Mesenchymal stem cell (in vitro differentiated cells and primary cell): ENCODE measurements at regions not wholly inside any gene's neighbourhood (a gene's known extent, or its start where the extent isn't known, plus 50 kb on each side); places are given as distances from the start of the nearest gene placed in this dataset.
"Not testable (repeated sequence)": the region's sequence is repeated elsewhere in the genome, so short reads cannot be mapped to it uniquely, and the experiment has no call there.

Experiments used
- DNase-seq: peaks from one replicate; pipeline ENCODE4 v3.0.0-alpha.2; 2013
- H2AFZ ChIP-seq: one replicate; pipeline ENCODE4 v1.6.1; 2013; ENCODE audit warnings: low read depth, mild to moderate bottlenecking, control low read depth, inconsistent platforms, low read length, moderate library complexity
- H2AK5ac ChIP-seq: 2 replicates; pipeline ENCODE4 v1.6.1; 2013; ENCODE audit warnings: low read length, moderate library complexity, mild to moderate bottlenecking, inconsistent platforms; ENCODE audit not compliant: severe bottlenecking
- H2BK120ac ChIP-seq: one replicate; pipeline ENCODE4 v1.6.1; 2013; ENCODE audit warnings: low read depth, mild to moderate bottlenecking, inconsistent platforms, low read length, moderate library complexity
- H2BK12ac ChIP-seq, 2 experiments: one replicate each; pipeline ENCODE4 v1.6.1; 2013; ENCODE audit warnings: inconsistent platforms in 2 of 2, low read length in 2 of 2, mild to moderate bottlenecking in 2 of 2, moderate library complexity in 2 of 2, control low read depth in 1 of 2
- H2BK15ac ChIP-seq: one replicate; pipeline ENCODE4 v1.6.1; 2013; ENCODE audit warnings: mild to moderate bottlenecking, low read depth, inconsistent platforms; ENCODE audit not compliant: poor library complexity, severe bottlenecking
- H2BK5ac ChIP-seq: 2 replicates; pipeline ENCODE4 v1.6.1; 2013; ENCODE audit warnings: low read depth, mild to moderate bottlenecking, low read length, control low read depth, inconsistent platforms; ENCODE audit not compliant: poor library complexity, severe bottlenecking
- H3K14ac ChIP-seq, 2 experiments: one replicate each; pipeline ENCODE4 v1.6.1; 2013; ENCODE audit warnings: inconsistent platforms in 2 of 2, low read length in 2 of 2, control low read depth in 1 of 2, mild to moderate bottlenecking in 1 of 2, moderate library complexity in 1 of 2
- H3K18ac ChIP-seq, 2 experiments: one replicate each; pipeline ENCODE4 v1.6.1; 2013; ENCODE audit warnings: inconsistent platforms in 2 of 2, low read length in 2 of 2, control low read depth in 1 of 2, low read depth in 1 of 2, mild to moderate bottlenecking in 1 of 2
- H3K23ac ChIP-seq, 2 experiments: one replicate each; pipeline ENCODE4 v1.6.1; 2013; ENCODE audit warnings: inconsistent platforms in 2 of 2, low read length in 2 of 2, mild to moderate bottlenecking in 2 of 2, moderate library complexity in 2 of 2, control low read depth in 1 of 2
- H3K27ac ChIP-seq: 2 replicates; pipeline ENCODE4 v1.5.1; 2013; ENCODE audit warnings: mild to moderate bottlenecking, moderate library complexity, low read length, control low read depth, inconsistent platforms; ENCODE audit not compliant: poor library complexity, severe bottlenecking
- H3K27me3 ChIP-seq, 2 experiments: 2 replicates each; pipeline versions ENCODE4 v1.6.1 to v1.7.0; 2013; ENCODE audit warnings: low read length in 2 of 2, mild to moderate bottlenecking in 2 of 2, moderate library complexity in 2 of 2, control low read depth in 1 of 2, inconsistent platforms in 1 of 2; ENCODE audit not compliant: control insufficient read depth in 1 of 2, insufficient read depth in 1 of 2
- H3K36me3 ChIP-seq, 2 experiments: 2 replicates each; pipeline versions ENCODE4 v1.6.1 to v1.7.0; 2013; ENCODE audit warnings: low read length in 2 of 2, control low read depth in 1 of 2, inconsistent platforms in 1 of 2, low read depth in 1 of 2, mild to moderate bottlenecking in 1 of 2; ENCODE audit not compliant: insufficient read depth in 2 of 2, control insufficient read depth in 1 of 2
- H3K4ac ChIP-seq, 2 experiments: one replicate each; pipeline ENCODE4 v1.6.1; 2013; ENCODE audit warnings: inconsistent platforms in 2 of 2, low read length in 2 of 2, mild to moderate bottlenecking in 2 of 2, moderate library complexity in 2 of 2, control low read depth in 1 of 2, low read depth in 1 of 2
- H3K4me1 ChIP-seq: 2 replicates; pipeline ENCODE4 v1.6.1; 2013; ENCODE audit warnings: low read depth, low read length, control low read depth; ENCODE audit not compliant: control insufficient read depth, insufficient read depth
- H3K4me2 ChIP-seq: 2 replicates; pipeline ENCODE4 v1.6.1; 2013; ENCODE audit warnings: low read length, mild to moderate bottlenecking, inconsistent platforms; ENCODE audit not compliant: poor library complexity, severe bottlenecking
- H3K4me3 ChIP-seq, 2 experiments: 2 replicates each; pipeline versions ENCODE4 v1.5.1 to v1.7.0; 2013; ENCODE audit warnings: low read length in 2 of 2, mild to moderate bottlenecking in 2 of 2, control low read depth in 1 of 2, low read depth in 1 of 2; ENCODE audit not compliant: insufficient read depth in 1 of 2
- H3K79me1 ChIP-seq: replicated peaks from 2 replicates; pipeline ENCODE4 v1.6.1; 2013; ENCODE audit warnings: mild to moderate bottlenecking, control low read depth, low read length, inconsistent platforms; ENCODE audit not compliant: poor library complexity, severe bottlenecking
- H3K9ac ChIP-seq: 2 replicates; pipeline ENCODE4 v1.7.0; 2013; ENCODE audit warnings: mild to moderate bottlenecking, low read length, moderate library complexity
- H3K9me3 ChIP-seq: 2 replicates; pipeline ENCODE4 v1.7.0; 2013; ENCODE audit warnings: mild to moderate bottlenecking, low read length; ENCODE audit not compliant: control insufficient read depth
- H4K8ac ChIP-seq: one replicate; pipeline ENCODE4 v1.6.1; 2013; ENCODE audit warnings: inconsistent platforms, mild to moderate bottlenecking, low read length, moderate library complexity
- H4K91ac ChIP-seq: one replicate; pipeline ENCODE4 v1.6.1; 2013; ENCODE audit warnings: mild to moderate bottlenecking, low read length, inconsistent platforms
- WGBS: methylation state at CpG from one replicate; pipeline ENCODE4 v1.1.7; 2013; ENCODE audit warnings: mixed read lengths; 5-methylcytosine and 5-hydroxymethylcytosine counted together

- H3K9ac ChIP-seq, H3K23ac ChIP-seq, H3K27me3 ChIP-seq, H2BK15ac ChIP-seq, H3K4me3 ChIP-seq, H3K4ac ChIP-seq, H2BK5ac ChIP-seq, H3K18ac ChIP-seq, H2BK120ac ChIP-seq, H2AFZ ChIP-seq, H4K91ac ChIP-seq, H3K4me2 ChIP-seq, H3K9me3 ChIP-seq, H3K79me1 ChIP-seq, H4K8ac ChIP-seq, H3K14ac ChIP-seq, H3K4me1 ChIP-seq, H2AK5ac ChIP-seq, H3K27ac ChIP-seq, H2BK12ac ChIP-seq, H3K36me3 ChIP-seq, DNase-seq: not testable (repeated sequence)
- 100% methylated on average over 7 of the region's 30 CpGs for WGBS
Observed at GRCh38 chr7:112551521-112551920, 70.7 kb downstream of the LSMEM1 start.

DNA sequence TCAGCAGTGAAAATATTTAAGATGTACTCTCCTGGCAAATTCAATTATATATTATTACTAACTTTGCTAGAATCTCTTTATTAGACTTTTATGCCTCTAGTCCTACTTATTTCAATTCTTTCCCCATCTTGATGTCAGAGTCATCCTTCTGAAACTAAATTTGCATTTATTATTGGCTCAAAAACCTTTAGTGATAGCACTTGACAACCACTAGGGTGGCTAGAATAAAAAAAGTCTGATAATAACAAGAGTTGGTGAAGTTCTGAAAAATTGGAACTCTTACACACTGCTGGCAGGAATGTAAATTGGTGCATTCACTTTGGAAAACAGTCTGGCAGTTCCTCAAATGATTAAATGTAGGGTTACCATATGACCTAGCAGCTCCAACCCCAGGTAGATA, 73.8 kb downstream of the LSMEM1 start:
- no peaks in the 10 kb centered on the region for H3K4me1 ChIP-seq
- no peak overlapping the region for H2AFZ ChIP-seq
- no peak overlapping the region for H3K4me2 ChIP-seq
- H3K36me3 ChIP-seq: no peaks in the 10 kb centered on the region
- H3K18ac ChIP-seq: no peak overlapping the region
- H4K8ac ChIP-seq: no peak overlapping the region
- no peak overlapping the region for H3K23ac ChIP-seq
- no peak overlapping the region for H2BK15ac ChIP-seq
- H2AK5ac ChIP-seq: no peak overlapping the region
- H3K4ac ChIP-seq: no peak overlapping the region
- no peaks in the 10 kb centered on the region for H3K27me3 ChIP-seq
- no peak overlapping the region for H2BK12ac ChIP-seq
- H3K4me3 ChIP-seq: no peak overlapping the region
- H4K91ac ChIP-seq: no peak overlapping the region
- no peak overlapping the region for H2BK5ac ChIP-seq
- no peaks in the 10 kb centered on the region for H3K79me1 ChIP-seq
- no peaks in the 10 kb centered on the region for H3K9me3 ChIP-seq
- no peak overlapping the region for H3K9ac ChIP-seq
- no peak for DNase-seq
- no peak overlapping the region for H3K14ac ChIP-seq
- no peak overlapping the region for H3K27ac ChIP-seq
- H2BK120ac ChIP-seq: no peak overlapping the region

DNA sequence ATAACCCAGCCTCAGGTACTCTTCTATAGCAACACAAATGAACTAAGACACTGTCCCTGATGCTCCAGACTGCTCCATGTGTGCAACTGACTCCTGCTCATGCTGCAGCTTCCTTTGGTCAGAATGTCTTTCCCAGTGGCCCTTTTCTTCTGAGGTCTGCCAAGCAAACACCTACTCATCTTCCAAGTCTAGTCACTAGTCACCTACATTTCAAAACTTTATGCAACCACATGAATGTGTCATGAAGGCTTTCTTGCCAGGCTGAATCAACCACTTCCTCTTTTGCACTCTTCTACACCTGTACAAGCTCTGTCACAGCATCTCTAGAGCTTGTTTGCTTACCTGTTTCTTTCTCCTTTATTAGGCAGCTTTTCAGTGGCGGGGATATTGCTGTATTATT, 75.8 kb downstream of the LSMEM1 start:
- no peak overlapping the region for H3K27ac ChIP-seq
- H3K9ac ChIP-seq: no peak overlapping the region
- H3K4me2 ChIP-seq: no peak overlapping the region
- H3K79me1 ChIP-seq: no peaks in the 10 kb centered on the region
- no peak overlapping the region for H2BK15ac ChIP-seq
- H3K4me3 ChIP-seq: no peak overlapping the region
- no peak overlapping the region for H3K23ac ChIP-seq
- no CpG with 5 or more reads among the region's 1 CpG for WGBS
- no peaks in the 10 kb centered on the region for H3K4me1 ChIP-seq
- H3K36me3 ChIP-seq: no peaks in the 10 kb centered on the region
- no peak overlapping the region for H2BK120ac ChIP-seq
- H3K27me3 ChIP-seq: no peaks in the 10 kb centered on the region
- H2AFZ ChIP-seq: no peak overlapping the region
- no peak overlapping the region for H4K8ac ChIP-seq
- H4K91ac ChIP-seq: no peak overlapping the region
- no peak overlapping the region for H3K18ac ChIP-seq
- H2BK12ac ChIP-seq: no peak overlapping the region
- no peak for DNase-seq
- no peaks in the 10 kb centered on the region for H3K9me3 ChIP-seq
- H2AK5ac ChIP-seq: no peak overlapping the region
- no peak overlapping the region for H2BK5ac ChIP-seq
- H3K4ac ChIP-seq: no peak overlapping the region
- H3K14ac ChIP-seq: no peak overlapping the region

DNA sequence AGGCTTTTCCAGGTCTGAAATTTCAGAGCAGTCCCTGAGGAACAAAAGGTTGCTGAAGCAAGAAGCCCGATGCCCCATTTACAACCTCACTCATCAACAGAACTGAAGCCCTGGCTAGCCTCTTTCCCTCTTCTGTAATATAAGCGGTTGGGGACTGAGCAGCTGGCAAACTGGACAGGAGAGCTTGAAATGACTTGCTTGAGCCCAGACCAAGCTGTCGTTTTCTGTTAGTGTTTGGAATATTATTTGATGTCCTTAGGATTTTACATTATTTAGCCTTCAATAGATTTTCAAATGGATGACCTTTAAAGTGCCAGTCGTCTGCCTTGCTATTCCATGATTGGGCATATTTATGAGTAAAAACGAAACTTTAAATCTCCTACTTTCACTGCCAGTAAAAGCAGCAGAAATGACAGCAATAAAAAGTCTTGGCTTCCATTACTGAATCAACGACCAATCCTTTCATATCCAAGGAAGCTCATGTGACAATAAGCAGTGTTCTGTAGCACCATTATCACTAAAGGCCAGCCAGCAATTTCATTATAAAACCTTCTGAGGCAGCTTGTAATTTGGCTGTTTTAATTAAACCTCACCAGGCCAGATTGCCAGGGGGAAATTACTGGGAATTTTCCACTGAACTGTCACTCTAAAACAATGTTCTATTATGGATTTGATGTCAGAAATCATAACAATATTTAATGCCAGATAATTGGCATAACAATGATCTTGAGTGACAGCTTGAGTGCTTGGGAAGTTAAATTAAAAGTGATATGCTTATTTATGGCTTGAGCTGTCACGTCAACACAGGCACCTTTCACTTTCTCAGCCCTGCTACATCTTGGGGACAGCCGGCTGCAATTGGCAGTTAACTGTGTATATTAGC, 85.9 kb downstream of the LSMEM1 start:
- Histone ChIP-seq H2BK5ac (no peak overlapping the region), H3K4me3 (peak overlapping the region in 1 of 2 experiments; percentile 27), H2AFZ (no peak overlapping the region), H3K14ac (no peak overlapping the region), H3K18ac (no peak overlapping the region), H2BK12ac (no peak overlapping the region), H2BK15ac (no peak overlapping the region), H3K9me3 (no peaks in the 10 kb centered on the region), H2AK5ac (no peak overlapping the region), H2BK120ac (no peak overlapping the region), H3K9ac (no peak overlapping the region), H3K36me3 (no peaks in the 10 kb centered on the region), H3K27ac (no peak overlapping the region), H4K91ac (no peak overlapping the region), H3K23ac (no peak overlapping the region), H3K4ac (no peak overlapping the region), H4K8ac (no peak overlapping the region), H3K79me1 (no peaks in the 10 kb centered on the region), H3K4me2 (no peak overlapping the region), H3K4me1 (no peaks in the 10 kb centered on the region), H3K27me3 (no peaks in the 10 kb centered on the region)
- WGBS: 80% methylated on average over 7 of the region's 8 CpGs
- DNase-seq: no peak
